Astrocyte (in vitro differentiated cells and primary cell): ENCODE measurements at regions not wholly inside any gene's neighbourhood (a gene's known extent, or its start where the extent isn't known, plus 50 kb on each side); places are given as distances from the start of the nearest gene placed in this dataset.

ENCODE experiments used
- EZH2 ChIP-seq: IDR thresholded peaks from 2 replicates; pipeline ENCODE4 v1.6.1; 2012; ENCODE audit warnings: mild to moderate bottlenecking, low read length, inconsistent platforms; ENCODE audit not compliant: insufficient read depth
- TF ChIP-seq, protein P1 (sequence below): IDR thresholded peaks from 2 replicates; pipeline ENCODE4 v1.5.1; 2011; ENCODE audit warnings: low read depth, mild to moderate bottlenecking, inconsistent platforms, low read length, moderate library complexity; ENCODE audit not compliant: insufficient read depth

DNA sequence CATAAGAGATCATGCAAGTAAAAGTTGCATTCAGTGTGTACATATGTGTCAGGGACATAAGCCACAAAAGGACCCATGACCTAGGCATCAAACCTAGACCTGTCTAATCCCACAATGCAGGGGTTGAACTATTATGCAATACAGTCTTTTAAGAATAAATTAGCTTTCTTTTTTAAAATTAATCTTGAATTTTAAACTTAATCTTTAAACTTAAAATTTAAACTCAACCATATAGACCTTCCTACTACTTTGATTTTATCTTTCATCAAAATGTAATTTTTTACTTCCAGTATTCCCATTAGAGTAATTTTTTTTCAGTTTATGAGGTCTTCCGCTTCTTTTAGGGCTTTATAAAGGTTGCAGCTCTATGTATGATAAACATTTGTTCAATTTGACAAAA is 702.9 kb downstream of the SUCLG1 start:
- TF ChIP-seq, protein P1, sequence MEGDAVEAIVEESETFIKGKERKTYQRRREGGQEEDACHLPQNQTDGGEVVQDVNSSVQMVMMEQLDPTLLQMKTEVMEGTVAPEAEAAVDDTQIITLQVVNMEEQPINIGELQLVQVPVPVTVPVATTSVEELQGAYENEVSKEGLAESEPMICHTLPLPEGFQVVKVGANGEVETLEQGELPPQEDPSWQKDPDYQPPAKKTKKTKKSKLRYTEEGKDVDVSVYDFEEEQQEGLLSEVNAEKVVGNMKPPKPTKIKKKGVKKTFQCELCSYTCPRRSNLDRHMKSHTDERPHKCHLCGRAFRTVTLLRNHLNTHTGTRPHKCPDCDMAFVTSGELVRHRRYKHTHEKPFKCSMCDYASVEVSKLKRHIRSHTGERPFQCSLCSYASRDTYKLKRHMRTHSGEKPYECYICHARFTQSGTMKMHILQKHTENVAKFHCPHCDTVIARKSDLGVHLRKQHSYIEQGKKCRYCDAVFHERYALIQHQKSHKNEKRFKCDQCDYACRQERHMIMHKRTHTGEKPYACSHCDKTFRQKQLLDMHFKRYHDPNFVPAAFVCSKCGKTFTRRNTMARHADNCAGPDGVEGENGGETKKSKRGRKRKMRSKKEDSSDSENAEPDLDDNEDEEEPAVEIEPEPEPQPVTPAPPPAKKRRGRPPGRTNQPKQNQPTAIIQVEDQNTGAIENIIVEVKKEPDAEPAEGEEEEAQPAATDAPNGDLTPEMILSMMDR, result no peak
- no peak for TF ChIP-seq EZH2
